ENCODE measurements at regions not wholly inside any gene's neighbourhood (a gene's known extent, or its start where the extent isn't known, plus 50 kb on each side); places are given as distances from the start of the nearest gene placed in this dataset.

- TF ChIP-seq CTCF (IDR thresholded peaks at IDR 0.05): no peak
- TF ChIP-seq POLR2A (IDR thresholded peaks at IDR 0.05): no peak
These were observed 176.5 kb upstream of the CPNE8 start for GRCh38 chr12:39081910-39082309.

Measured in transverse colon (tissue), 3 donors.